A673 (cell line): ENCODE measurements at regions not wholly inside any gene's neighbourhood (a gene's known extent, or its start where the extent isn't known, plus 50 kb on each side); places are given as distances from the start of the nearest gene placed in this dataset.

ENCODE experiments used
- CTCF ChIP-seq: fragments of 300-800, 200-600 bp; sonication (generic); conservative IDR thresholded peaks from 2 replicates; pipeline ENCODE4 v1.5.1; 2017; ENCODE audit warnings: low read depth, mild to moderate bottlenecking, antibody characterized with exemption, low read length, moderate library complexity, mixed read lengths
- EZH2 ChIP-seq: fragments of 200-600 bp; sonication (generic); IDR thresholded peaks from 2 replicates; pipeline ENCODE4 v1.6.1; 2017; ENCODE audit warnings: borderline replicate concordance, low read depth, mild to moderate bottlenecking, mixed read lengths, antibody characterized with exemption, low read length; ENCODE audit not compliant: poor library complexity, severe bottlenecking

- no peak for TF ChIP-seq CTCF
- no peak for TF ChIP-seq EZH2
Observed at GRCh38 chr2:871175-871727, 79.4 kb upstream of the SNTG2 start.
